Dermis blood vessel endothelial cell (primary cell): ENCODE measurements at regions not wholly inside any gene's neighbourhood (a gene's known extent, or its start where the extent isn't known, plus 50 kb on each side); places are given as distances from the start of the nearest gene placed in this dataset.
"Not testable (repeated sequence)": the region's sequence is repeated elsewhere in the genome, so short reads cannot be mapped to it uniquely, and the experiment has no call there.

Source experiments
- DNase-seq: peaks from one replicate; pipeline ENCODE4 v3.0.0; 2010

GRCh38 chr5:91457681-91458058 is 74.6 kb upstream of the ARRDC3 start:
- no peak for DNase-seq

GRCh38 chr5:91456928-91457680 is 74.0 kb upstream of the ARRDC3 start:
- DNase-seq, result no peak

GRCh38 chr5:91449083-91449482 is 66.0 kb upstream of the ARRDC3 start:
- no peak for DNase-seq

- not testable (repeated sequence) for DNase-seq
These were observed 65.0 kb upstream of the ARRDC3 start for GRCh38 chr5:91448079-91448478.

GRCh38 chr5:91446880-91447279 is 63.8 kb upstream of the ARRDC3 start:
- DNase-seq, result not testable (repeated sequence)

GRCh38 chr5:91443761-91444467 is 60.8 kb upstream of the ARRDC3 start:
- DNase-seq, result no peak

- DNase-seq, result no peak
These were observed 59.9 kb upstream of the ARRDC3 start for GRCh38 chr5:91443023-91443422.

GRCh38 chr5:91441082-91441481 is 58.0 kb upstream of the ARRDC3 start:
- no peak for DNase-seq

GRCh38 chr5:91438871-91439270 is 55.8 kb upstream of the ARRDC3 start:
- no peak for DNase-seq

- DNase-seq, result no peak
These were observed 53.1 kb upstream of the ARRDC3 start for GRCh38 chr5:91436241-91436640.

GRCh38 chr5:91434348-91434747 is 51.2 kb upstream of the ARRDC3 start:
- DNase-seq, result no peak

- DNase-seq, result no peak
These were observed 50.7 kb upstream of the ARRDC3 start for GRCh38 chr5:91433861-91434260.
